ENCODE measurements at regions not wholly inside any gene's neighbourhood (a gene's known extent, or its start where the extent isn't known, plus 50 kb on each side); places are given as distances from the start of the nearest gene placed in this dataset.

DNA sequence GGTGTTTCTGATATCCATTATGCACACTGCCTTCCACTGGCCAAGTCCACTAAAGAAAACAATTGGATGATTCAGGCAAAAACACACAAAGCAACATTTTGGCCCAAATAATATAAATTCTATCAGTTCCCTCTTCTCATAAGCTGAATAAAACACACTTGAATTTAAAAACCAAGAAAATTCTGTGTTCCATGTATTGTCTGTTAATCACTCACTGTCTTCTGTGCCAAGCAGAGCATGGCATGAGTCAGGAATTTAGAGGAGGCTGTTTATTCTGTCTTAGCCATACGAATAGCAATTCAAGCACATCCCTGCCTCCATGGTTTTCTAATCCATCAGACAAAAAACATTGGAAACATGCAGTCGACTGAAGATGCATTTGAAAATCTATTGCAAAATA is 215.6 kb upstream of the UMPS start:
- no peaks in the 10 kb centered on the region for H3K9me2 ChIP-seq (replicated peaks; ENCODE audit: control insufficient read depth, low read length)
- peaks cover 6% of the 10 kb centered on the region; the same call in 1 of the 2 replicates for H3K27me3 ChIP-seq (ENCODE audit: control insufficient read depth, low read length)
- H3K4me1 ChIP-seq (ENCODE audit: control insufficient read depth, low read length), result no peaks in the 10 kb centered on the region
- no peaks in the 10 kb centered on the region for H3K9me3 ChIP-seq (ENCODE audit: control insufficient read depth, insufficient read depth, low read length)
- H3K79me2 ChIP-seq (ENCODE audit: control insufficient read depth, low read length), result no peaks in the 10 kb centered on the region
- no peak overlapping the region for H3K27ac ChIP-seq (ENCODE audit: low read depth, low read length)
- H3K36me3 ChIP-seq (ENCODE audit: control insufficient read depth, low read length), result no peaks in the 10 kb centered on the region
- H3K4me3 ChIP-seq (ENCODE audit: low read length), result no peak overlapping the region
- TF ChIP-seq EZH2phosphoT487 (IDR thresholded peaks at IDR 0.05; ENCODE audit: borderline replicate concordance, low read length) (no peak), CTCF (IDR thresholded peaks at IDR 0.05; ENCODE audit: low read depth, low read length, poor library complexity, severe bottlenecking) (no peak)
- H4K20me1 ChIP-seq (ENCODE audit: control insufficient read depth, insufficient read depth, low read depth, low read length), result no peaks in the 10 kb centered on the region
- no peaks in the 10 kb centered on the region for H3F3A ChIP-seq (ENCODE audit: control insufficient read depth, insufficient read depth)
- H3K4me2 ChIP-seq (ENCODE audit: low read length), result no peak overlapping the region

GRCh38 chr3:124516333-124516732 is 213.9 kb upstream of the UMPS start:
- H3K4me1 ChIP-seq (ENCODE audit: control insufficient read depth, low read length), result no peaks in the 10 kb centered on the region
- H3K27ac ChIP-seq (ENCODE audit: low read depth, low read length), result no peak overlapping the region
- no peak for TF ChIP-seq CTCF (IDR thresholded peaks at IDR 0.05; ENCODE audit: low read depth, low read length, poor library complexity, severe bottlenecking)
- no peak for TF ChIP-seq EZH2phosphoT487 (IDR thresholded peaks at IDR 0.05; ENCODE audit: borderline replicate concordance, low read length)
- no peak overlapping the region for H3K4me2 ChIP-seq (ENCODE audit: low read length)
- H3K9me2 ChIP-seq (replicated peaks; ENCODE audit: control insufficient read depth, low read length), result no peaks in the 10 kb centered on the region
- no peaks in the 10 kb centered on the region for H3K9me3 ChIP-seq (ENCODE audit: control insufficient read depth, insufficient read depth, low read length)
- no peaks in the 10 kb centered on the region for H3F3A ChIP-seq (ENCODE audit: control insufficient read depth, insufficient read depth)
- no peak overlapping the region for H3K4me3 ChIP-seq (ENCODE audit: low read length)
- H3K79me2 ChIP-seq (ENCODE audit: control insufficient read depth, low read length), result no peaks in the 10 kb centered on the region
- no peaks in the 10 kb centered on the region for H3K36me3 ChIP-seq (ENCODE audit: control insufficient read depth, low read length)
- peaks cover 3% of the 10 kb centered on the region; the same call in 1 of the 2 replicates for H3K27me3 ChIP-seq (ENCODE audit: control insufficient read depth, low read length)
- no peaks in the 10 kb centered on the region for H4K20me1 ChIP-seq (ENCODE audit: control insufficient read depth, insufficient read depth, low read depth, low read length)

DNA sequence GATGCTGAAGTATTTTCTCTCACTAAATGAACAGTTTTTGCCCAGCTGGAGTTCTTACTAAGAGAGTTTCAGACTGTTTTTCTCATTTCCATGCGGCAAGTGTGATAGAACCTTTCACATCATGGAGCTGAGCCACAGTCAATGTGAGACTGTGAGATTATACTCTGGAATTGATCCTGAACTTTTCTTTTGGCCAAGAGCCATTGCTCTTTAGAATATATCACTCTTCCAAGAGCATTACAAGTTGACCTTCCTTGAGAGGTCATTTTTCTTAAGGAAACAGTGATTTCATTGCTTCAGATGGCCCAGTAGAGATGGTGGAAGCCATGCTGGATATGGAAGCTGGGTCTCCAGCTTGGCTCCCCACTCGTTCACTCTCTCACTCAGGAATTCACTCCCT is 212.9 kb upstream of the UMPS start:
- Histone ChIP-seq H3K27ac (ENCODE audit: low read depth, low read length) (no peak overlapping the region), H3K4me1 (ENCODE audit: control insufficient read depth, low read length) (no peaks in the 10 kb centered on the region), H3K9me3 (ENCODE audit: control insufficient read depth, insufficient read depth, low read length) (no peaks in the 10 kb centered on the region), H4K20me1 (ENCODE audit: control insufficient read depth, insufficient read depth, low read depth, low read length) (no peaks in the 10 kb centered on the region), H3K36me3 (ENCODE audit: control insufficient read depth, low read length) (no peaks in the 10 kb centered on the region), H3K27me3 (ENCODE audit: control insufficient read depth, low read length) (peaks cover 3% of the 10 kb centered on the region; the same call in 1 of the 2 replicates), H3K4me2 (ENCODE audit: low read length) (no peak overlapping the region), H3K79me2 (ENCODE audit: control insufficient read depth, low read length) (no peaks in the 10 kb centered on the region), H3K4me3 (ENCODE audit: low read length) (no peak overlapping the region), H3K9me2 (replicated peaks; ENCODE audit: control insufficient read depth, low read length) (no peaks in the 10 kb centered on the region), H3F3A (ENCODE audit: control insufficient read depth, insufficient read depth) (no peaks in the 10 kb centered on the region)
- TF ChIP-seq CTCF (IDR thresholded peaks at IDR 0.05; ENCODE audit: low read depth, low read length, poor library complexity, severe bottlenecking), result no peak
- no peak for TF ChIP-seq EZH2phosphoT487 (IDR thresholded peaks at IDR 0.05; ENCODE audit: borderline replicate concordance, low read length)

Measured in DOHH2 (cell line).